HEK293 (cell line): ENCODE measurements at regions not wholly inside any gene's neighbourhood (a gene's known extent, or its start where the extent isn't known, plus 50 kb on each side); places are given as distances from the start of the nearest gene placed in this dataset.

Experiments used
- PRDM1 ChIP-seq: fragments of 450-650 bp; formaldehyde crosslinking; IDR thresholded peaks from 2 replicates; pipeline ENCODE4; 2016; ENCODE audit warnings: missing biosample characterization, missing genetic modification characterization
- SETDB1 ChIP-seq: IDR thresholded peaks from one replicate; pipeline ENCODE4 v1.6.1; 2017; ENCODE audit warnings: mild to moderate bottlenecking, low read length, moderate library complexity, mixed read lengths; ENCODE audit not compliant: insufficient read length
- TRIM28 ChIP-seq: IDR thresholded peaks from 2 replicates; pipeline ENCODE4 v1.6.1; 2011; ENCODE audit warnings: low read length, control low read depth, borderline replicate concordance
- ZBTB8A ChIP-seq: fragments of 450-650 bp; formaldehyde crosslinking; IDR thresholded peaks from 2 replicates; pipeline ENCODE4 v1.5.1; 2016; ENCODE audit warnings: missing biosample characterization, missing genetic modification characterization
- ZNF214 ChIP-seq: fragments of 450-650 bp; formaldehyde crosslinking; IDR thresholded peaks from 2 replicates; pipeline ENCODE4 v1.5.1; 2017; ENCODE audit warnings: missing biosample characterization, mild to moderate bottlenecking, missing genetic modification characterization, borderline replicate concordance
- ZNF274 ChIP-seq, 2 experiments: fragments of 200-500 bp in 1 of 2; fragments of 450-650 bp in 1 of 2; sonication (Bioruptor generic) in 1 of 2; formaldehyde crosslinking in 1 of 2; IDR thresholded peaks; 2 replicates each; pipeline versions ENCODE4 v1.5.1 to v1.6.1; 2014 to 2016; ENCODE audit warnings: borderline replicate concordance in 1 of 2, inconsistent platforms in 1 of 2, low read length in 1 of 2, missing biosample characterization in 1 of 2, missing genetic modification characterization in 1 of 2
- ZNF391 ChIP-seq: fragments of 450-650 bp; formaldehyde crosslinking; IDR thresholded peaks from 2 replicates; pipeline ENCODE4 v1.5.1; 2016; ENCODE audit warnings: low read depth, missing biosample characterization, missing genetic modification characterization, borderline replicate concordance
- ZNF530 ChIP-seq: fragments of 450-650 bp; formaldehyde crosslinking; IDR thresholded peaks from 2 replicates; pipeline ENCODE4 v1.5.1; 2016; ENCODE audit warnings: low read depth, missing biosample characterization, missing genetic modification characterization
- ZNF560 ChIP-seq: fragments of 450-650 bp; formaldehyde crosslinking; IDR thresholded peaks from 2 replicates; pipeline ENCODE4 v1.5.1; 2017; ENCODE audit warnings: missing biosample characterization, missing genetic modification characterization, borderline replicate concordance
- ZNF664 ChIP-seq: fragments of 450-650 bp; formaldehyde crosslinking; IDR thresholded peaks from 2 replicates; pipeline ENCODE4 v1.5.1; 2016; ENCODE audit warnings: missing biosample characterization, missing genetic modification characterization
- ZNF830 ChIP-seq: fragments of 450-650 bp; IDR thresholded peaks from 2 replicates; pipeline ENCODE4 v1.5.0; 2018; ENCODE audit warnings: missing biosample characterization, missing genetic modification characterization, low read depth, mild to moderate bottlenecking, moderate library complexity
- TF ChIP-seq, protein P1 (sequence below): fragments of 450-650 bp; formaldehyde crosslinking; IDR thresholded peaks from 2 replicates; pipeline ENCODE4 v1.5.1; 2016; ENCODE audit warnings: missing biosample characterization, missing genetic modification characterization

DNA sequence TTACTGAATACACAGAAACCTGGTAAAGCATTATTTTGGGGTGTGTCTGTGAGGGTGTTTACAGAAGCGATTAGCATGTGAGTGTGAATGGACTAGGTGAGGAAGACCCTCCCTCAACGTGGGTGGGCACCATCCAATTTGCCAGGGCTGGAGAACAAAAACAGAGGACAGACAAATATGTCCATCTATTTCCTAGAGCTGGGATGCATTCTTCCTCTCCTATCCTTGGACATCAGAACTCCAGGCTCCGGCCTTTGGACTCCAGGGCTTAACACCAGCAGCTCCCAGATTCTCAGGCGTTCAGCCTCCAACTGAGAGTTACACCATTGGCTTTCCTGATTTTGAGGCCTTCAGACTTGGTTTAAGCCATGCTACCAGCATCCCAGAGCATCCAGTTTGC is 65.8 kb upstream of the CHD1 start:
- TF ChIP-seq ZNF830 (tag by site-specific recombination) (no peak), ZNF214 (tag by site-specific recombination) (no peak), ZNF391 (tag by site-specific recombination) (no peak), ZNF664 (no peak), ZBTB8A (tag by site-specific recombination) (no peak), ZNF274 (IDR thresholded peaks at IDR 0.05; ENCODE audit: low read length) (no peak), ZNF274 (tag by site-specific recombination; IDR thresholded peaks at IDR 0.05; ENCODE audit: borderline replicate concordance) (no peak), ZNF560 (tag by site-specific recombination) (no peak), ZNF530 (tag by site-specific recombination) (no peak), TRIM28 (no peak), SETDB1 (no peak), PRDM1 (tag by site-specific recombination) (no peak)
- TF ChIP-seq, protein P1, sequence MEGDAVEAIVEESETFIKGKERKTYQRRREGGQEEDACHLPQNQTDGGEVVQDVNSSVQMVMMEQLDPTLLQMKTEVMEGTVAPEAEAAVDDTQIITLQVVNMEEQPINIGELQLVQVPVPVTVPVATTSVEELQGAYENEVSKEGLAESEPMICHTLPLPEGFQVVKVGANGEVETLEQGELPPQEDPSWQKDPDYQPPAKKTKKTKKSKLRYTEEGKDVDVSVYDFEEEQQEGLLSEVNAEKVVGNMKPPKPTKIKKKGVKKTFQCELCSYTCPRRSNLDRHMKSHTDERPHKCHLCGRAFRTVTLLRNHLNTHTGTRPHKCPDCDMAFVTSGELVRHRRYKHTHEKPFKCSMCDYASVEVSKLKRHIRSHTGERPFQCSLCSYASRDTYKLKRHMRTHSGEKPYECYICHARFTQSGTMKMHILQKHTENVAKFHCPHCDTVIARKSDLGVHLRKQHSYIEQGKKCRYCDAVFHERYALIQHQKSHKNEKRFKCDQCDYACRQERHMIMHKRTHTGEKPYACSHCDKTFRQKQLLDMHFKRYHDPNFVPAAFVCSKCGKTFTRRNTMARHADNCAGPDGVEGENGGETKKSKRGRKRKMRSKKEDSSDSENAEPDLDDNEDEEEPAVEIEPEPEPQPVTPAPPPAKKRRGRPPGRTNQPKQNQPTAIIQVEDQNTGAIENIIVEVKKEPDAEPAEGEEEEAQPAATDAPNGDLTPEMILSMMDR (tag by site-specific recombination), result no peak
